Tibial nerve (tissue), 4 donors: ENCODE measurements at regions not wholly inside any gene's neighbourhood (a gene's known extent, or its start where the extent isn't known, plus 50 kb on each side); places are given as distances from the start of the nearest gene placed in this dataset.

ENCODE experiments used
- DNase-seq, 2 donors: peaks; one replicate each; pipeline ENCODE4 v3.0.0-alpha.2; 2019; ENCODE audit warnings: low spot score in 2 of 2
- H3K27ac ChIP-seq, 4 donors: fragments of 200-600 bp; sonication (generic) in 3 of 4; one replicate each; pipeline ENCODE4 v1.5.1; 2017 to 2019; ENCODE audit warnings: mild to moderate bottlenecking in 1 of 4
- H3K27me3 ChIP-seq, 2 donors: fragments of 200-600 bp; sonication (generic) in 1 of 2; one replicate each; pipeline versions ENCODE4 v1.5.1 to v1.6.0; 2017 to 2019
- H3K36me3 ChIP-seq, 3 donors: fragments of 200-600 bp; sonication (generic); one replicate each; pipeline ENCODE4 v1.5.1; 2018 to 2019
- H3K4me1 ChIP-seq, 4 donors: fragments of 200-600 bp; sonication (generic) in 3 of 4; one replicate each; pipeline ENCODE4 v1.5.1; 2017 to 2019
- H3K4me3 ChIP-seq, 4 donors: fragments of 200-600 bp; sonication (generic) in 3 of 4; one replicate each; pipeline ENCODE4 v1.5.1; 2017 to 2019; ENCODE audit warnings: mild to moderate bottlenecking in 1 of 4, moderate library complexity in 1 of 4
- H3K9me3 ChIP-seq, 4 donors: fragments of 200-600 bp; sonication (generic) in 3 of 4; one replicate each; pipeline ENCODE4 v1.5.1; 2017 to 2019
- EP300 ChIP-seq, 2 donors: sonication (generic); formaldehyde crosslinking; IDR thresholded peaks; one replicate each; pipeline ENCODE4 v1.6.1; 2017; ENCODE audit warnings: antibody characterized with exemption in 2 of 2, mild to moderate bottlenecking in 1 of 2
- POLR2A ChIP-seq, 2 donors: fragments of 450-650 bp; IDR thresholded peaks; one replicate each; pipeline ENCODE4 v1.6.1; 2017; ENCODE audit warnings: antibody characterized with exemption in 2 of 2, mild to moderate bottlenecking in 2 of 2, moderate library complexity in 2 of 2
- WGBS, 2 donors: methylation state at CpG; one replicate each; pipeline ENCODE4 v1.1.5; 2018; 5-methylcytosine and 5-hydroxymethylcytosine counted together
- TF ChIP-seq, protein P1 (sequence below), 5 experiments: fragments of 200-600 bp in 3 of 5; fragments of 450-650 bp in 2 of 5; sonication (generic) in 3 of 5; IDR thresholded peaks; one replicate each; pipeline ENCODE4 v1.5.1; 2016 to 2019; ENCODE audit warnings: antibody characterized with exemption in 5 of 5, mild to moderate bottlenecking in 3 of 5, moderate library complexity in 2 of 5

DNA sequence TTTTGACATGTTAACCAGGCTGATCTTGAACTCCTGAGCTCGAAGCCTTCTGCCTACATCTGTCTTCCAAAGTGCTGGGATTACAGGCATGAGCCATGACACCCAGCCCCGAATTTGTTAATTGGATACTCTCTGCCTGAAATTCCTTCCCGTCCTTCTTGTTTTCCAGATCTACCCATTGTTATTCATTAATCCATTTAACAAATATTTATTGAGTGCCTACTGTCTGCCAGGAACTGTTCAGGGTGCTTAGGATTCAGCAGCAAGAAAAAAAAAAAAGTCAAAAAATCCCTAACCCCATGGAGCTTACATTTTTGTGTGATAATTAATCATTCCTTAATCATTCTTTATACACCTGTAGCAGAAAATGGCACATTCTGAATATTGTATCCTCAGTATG, 206.8 kb upstream of the FOXD3 start:
- TF ChIP-seq, protein P1, sequence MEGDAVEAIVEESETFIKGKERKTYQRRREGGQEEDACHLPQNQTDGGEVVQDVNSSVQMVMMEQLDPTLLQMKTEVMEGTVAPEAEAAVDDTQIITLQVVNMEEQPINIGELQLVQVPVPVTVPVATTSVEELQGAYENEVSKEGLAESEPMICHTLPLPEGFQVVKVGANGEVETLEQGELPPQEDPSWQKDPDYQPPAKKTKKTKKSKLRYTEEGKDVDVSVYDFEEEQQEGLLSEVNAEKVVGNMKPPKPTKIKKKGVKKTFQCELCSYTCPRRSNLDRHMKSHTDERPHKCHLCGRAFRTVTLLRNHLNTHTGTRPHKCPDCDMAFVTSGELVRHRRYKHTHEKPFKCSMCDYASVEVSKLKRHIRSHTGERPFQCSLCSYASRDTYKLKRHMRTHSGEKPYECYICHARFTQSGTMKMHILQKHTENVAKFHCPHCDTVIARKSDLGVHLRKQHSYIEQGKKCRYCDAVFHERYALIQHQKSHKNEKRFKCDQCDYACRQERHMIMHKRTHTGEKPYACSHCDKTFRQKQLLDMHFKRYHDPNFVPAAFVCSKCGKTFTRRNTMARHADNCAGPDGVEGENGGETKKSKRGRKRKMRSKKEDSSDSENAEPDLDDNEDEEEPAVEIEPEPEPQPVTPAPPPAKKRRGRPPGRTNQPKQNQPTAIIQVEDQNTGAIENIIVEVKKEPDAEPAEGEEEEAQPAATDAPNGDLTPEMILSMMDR (IDR thresholded peaks at IDR 0.05) = no peak
- TF ChIP-seq EP300 (IDR thresholded peaks at IDR 0.05) (no peak), POLR2A (IDR thresholded peaks at IDR 0.05) (no peak)
- H3K27me3 ChIP-seq = no peaks in the 10 kb centered on the region
- no peaks in the 10 kb centered on the region for H3K9me3 ChIP-seq
- H3K4me1 ChIP-seq = peaks cover 0 to 15% (median 0%) of the 10 kb centered on the region in 4 donors
- DNase-seq = no peak
- H3K36me3 ChIP-seq = no peaks in the 10 kb centered on the region
- 81 to 96% methylated on average over 3 of the region's 3 CpGs for WGBS, 2 donors
- H3K4me3 ChIP-seq = no peak overlapping the region
- no peak overlapping the region for H3K27ac ChIP-seq

DNA sequence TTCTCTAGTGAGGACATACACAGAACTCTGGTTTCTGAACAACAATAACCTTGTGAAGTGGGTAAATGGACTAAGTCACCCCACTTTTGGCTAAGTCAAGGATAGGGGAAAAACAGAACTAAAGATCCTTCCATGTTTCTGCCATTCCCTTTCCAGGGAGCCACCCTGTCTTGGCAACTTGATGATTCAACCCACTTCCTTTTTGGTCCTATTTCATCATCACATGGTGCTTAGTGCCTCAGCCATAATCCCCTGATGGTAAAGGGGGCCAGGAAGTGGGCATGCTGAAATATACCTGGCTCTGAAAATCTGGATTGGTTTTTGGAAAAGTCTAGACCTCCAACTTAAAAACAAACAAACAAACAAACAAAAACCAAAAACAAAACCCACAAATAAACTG, 206.4 kb upstream of the FOXD3 start:
- Histone ChIP-seq H3K36me3 (no peaks in the 10 kb centered on the region), H3K9me3 (no peaks in the 10 kb centered on the region), H3K4me3 (no peak overlapping the region), H3K27ac (no peak overlapping the region), H3K27me3 (no peaks in the 10 kb centered on the region), H3K4me1 (peaks cover 0 to 15% (median 0%) of the 10 kb centered on the region in 4 donors)
- TF ChIP-seq, protein P1 (IDR thresholded peaks at IDR 0.05) = no peak
- no peak for TF ChIP-seq POLR2A (IDR thresholded peaks at IDR 0.05)
- no peak for TF ChIP-seq EP300 (IDR thresholded peaks at IDR 0.05)
- no peak for DNase-seq

DNA sequence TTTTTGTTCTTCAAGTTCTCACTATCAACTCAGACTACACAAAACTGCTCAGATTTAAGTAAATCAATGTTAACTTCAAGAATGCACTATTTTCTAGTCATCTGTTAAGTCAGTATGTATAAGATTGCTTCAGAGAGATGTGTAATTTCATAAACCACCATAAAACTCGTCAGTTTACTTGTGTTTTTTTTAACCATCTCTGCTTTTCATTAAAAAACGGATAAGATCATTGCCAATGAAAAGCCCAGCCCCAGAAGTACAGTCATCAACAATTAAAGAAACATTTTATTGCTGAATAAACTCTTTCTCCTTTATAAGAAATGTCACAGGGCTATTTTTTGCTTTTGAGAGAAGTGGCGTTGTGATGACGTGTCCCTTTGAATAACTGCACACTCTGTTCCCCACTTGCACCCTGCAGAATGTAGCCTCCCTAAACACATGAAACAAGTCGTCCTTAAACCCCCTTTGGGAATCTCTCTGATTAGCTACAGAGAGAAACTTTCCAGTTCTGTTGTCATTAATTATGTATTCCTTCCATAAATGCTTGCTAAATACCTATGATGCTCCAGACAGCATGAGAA, 202.7 kb upstream of the FOXD3 start:
- WGBS, 2 donors = 40 to 45% methylated on average over 5 of the region's 5 CpGs
- no peak for DNase-seq
- Histone ChIP-seq H3K4me3 (no peak overlapping the region), H3K27ac (peak overlapping the region in 3 of 4 donors; percentile 13 to 76 (median 59)), H3K36me3 (no peaks in the 10 kb centered on the region), H3K9me3 (no peaks in the 10 kb centered on the region), H3K4me1 (peaks cover 0 to 34% (median 0%) of the 10 kb centered on the region in 4 donors), H3K27me3 (no peaks in the 10 kb centered on the region)
- TF ChIP-seq, protein P1 (IDR thresholded peaks at IDR 0.05) = no peak
- TF ChIP-seq EP300 (IDR thresholded peaks at IDR 0.05) (peak; percentile 36 to 67), POLR2A (IDR thresholded peaks at IDR 0.05) (no peak)

DNA sequence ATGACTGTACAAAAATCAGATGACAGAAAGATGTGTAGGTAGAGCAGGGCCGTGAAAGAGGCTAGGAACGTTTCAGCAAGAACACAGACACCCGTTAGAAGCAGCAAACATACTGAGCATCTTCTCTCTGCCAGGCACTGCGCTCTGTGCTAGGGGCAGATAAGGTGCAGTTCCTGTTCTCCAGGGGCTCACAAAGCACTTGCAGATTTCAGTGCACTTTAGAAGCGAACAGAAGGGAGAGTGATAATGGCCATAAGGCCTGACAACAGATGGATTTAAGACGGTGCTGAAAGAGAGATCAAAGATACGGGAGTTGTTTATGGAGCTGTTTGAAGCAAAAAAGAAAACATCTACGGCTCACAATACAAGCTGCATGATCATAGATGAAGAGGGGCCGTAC, 200.3 kb upstream of the FOXD3 start:
- no peak for TF ChIP-seq EP300 (IDR thresholded peaks at IDR 0.05)
- TF ChIP-seq, protein P1 (IDR thresholded peaks at IDR 0.05) = no peak
- no peak for TF ChIP-seq POLR2A (IDR thresholded peaks at IDR 0.05)

DNA sequence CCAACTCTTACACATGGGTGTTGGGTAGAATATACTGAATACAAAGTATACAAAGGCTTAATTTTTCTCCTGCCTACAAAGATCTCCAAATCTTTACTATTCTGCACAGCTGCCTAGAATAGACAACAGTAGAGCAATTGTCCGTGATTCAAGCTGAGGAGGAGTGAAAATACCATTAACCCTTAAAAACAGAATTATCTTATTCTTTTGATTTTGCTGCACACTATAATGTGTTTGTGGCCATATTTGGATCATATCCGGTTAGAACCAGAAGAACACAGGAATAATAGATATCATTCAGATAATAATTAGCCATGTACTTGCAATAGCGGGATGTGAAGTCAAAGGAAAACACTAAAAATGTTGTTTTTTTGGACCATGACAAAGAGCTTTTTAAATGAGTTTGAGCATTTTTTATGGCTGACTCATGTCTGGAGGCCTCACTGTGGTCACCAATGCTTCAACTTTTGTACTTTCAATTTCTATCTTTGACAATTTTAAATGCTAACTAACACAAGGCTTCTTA, 197.6 kb upstream of the FOXD3 start:
- H3K4me1 ChIP-seq = peaks cover 0 to 56% (median 7%) of the 10 kb centered on the region in 4 donors
- no peaks in the 10 kb centered on the region for H3K27me3 ChIP-seq
- 13 to 22% methylated on average over 3 of the region's 3 CpGs for WGBS, 2 donors
- DNase-seq = no peak
- H3K4me3 ChIP-seq = no peak overlapping the region
- H3K27ac ChIP-seq = peak overlapping the region in 3 of 4 donors; percentile 27 to 83 (median 41)
- no peaks in the 10 kb centered on the region for H3K36me3 ChIP-seq
- TF ChIP-seq POLR2A (IDR thresholded peaks at IDR 0.05) = no peak
- peak; percentile 49 to 92 for TF ChIP-seq EP300 (IDR thresholded peaks at IDR 0.05)
- TF ChIP-seq, protein P1 (IDR thresholded peaks at IDR 0.05) = no peak
- H3K9me3 ChIP-seq = no peaks in the 10 kb centered on the region

More for the DNA sequence above, 200.3 kb upstream of the FOXD3 start:
- no peaks in the 10 kb centered on the region for H3K36me3 ChIP-seq
- H3K4me1 ChIP-seq = peaks cover 0 to 55% (median 7%) of the 10 kb centered on the region in 4 donors
- no peak overlapping the region for H3K4me3 ChIP-seq
- no peaks in the 10 kb centered on the region for H3K9me3 ChIP-seq
- H3K27me3 ChIP-seq = no peaks in the 10 kb centered on the region
- no peak for DNase-seq
- H3K27ac ChIP-seq = peak overlapping the region in 2 of 4 donors; percentile 5 to 14
- WGBS, 2 donors = 48 to 52% methylated on average over 9 of the region's 9 CpGs
